ENCODE measurements at regions not wholly inside any gene's neighbourhood (a gene's known extent, or its start where the extent isn't known, plus 50 kb on each side); places are given as distances from the start of the nearest gene placed in this dataset.
"Not testable (repeated sequence)": the region's sequence is repeated elsewhere in the genome, so short reads cannot be mapped to it uniquely, and the experiment has no call there.

DNA sequence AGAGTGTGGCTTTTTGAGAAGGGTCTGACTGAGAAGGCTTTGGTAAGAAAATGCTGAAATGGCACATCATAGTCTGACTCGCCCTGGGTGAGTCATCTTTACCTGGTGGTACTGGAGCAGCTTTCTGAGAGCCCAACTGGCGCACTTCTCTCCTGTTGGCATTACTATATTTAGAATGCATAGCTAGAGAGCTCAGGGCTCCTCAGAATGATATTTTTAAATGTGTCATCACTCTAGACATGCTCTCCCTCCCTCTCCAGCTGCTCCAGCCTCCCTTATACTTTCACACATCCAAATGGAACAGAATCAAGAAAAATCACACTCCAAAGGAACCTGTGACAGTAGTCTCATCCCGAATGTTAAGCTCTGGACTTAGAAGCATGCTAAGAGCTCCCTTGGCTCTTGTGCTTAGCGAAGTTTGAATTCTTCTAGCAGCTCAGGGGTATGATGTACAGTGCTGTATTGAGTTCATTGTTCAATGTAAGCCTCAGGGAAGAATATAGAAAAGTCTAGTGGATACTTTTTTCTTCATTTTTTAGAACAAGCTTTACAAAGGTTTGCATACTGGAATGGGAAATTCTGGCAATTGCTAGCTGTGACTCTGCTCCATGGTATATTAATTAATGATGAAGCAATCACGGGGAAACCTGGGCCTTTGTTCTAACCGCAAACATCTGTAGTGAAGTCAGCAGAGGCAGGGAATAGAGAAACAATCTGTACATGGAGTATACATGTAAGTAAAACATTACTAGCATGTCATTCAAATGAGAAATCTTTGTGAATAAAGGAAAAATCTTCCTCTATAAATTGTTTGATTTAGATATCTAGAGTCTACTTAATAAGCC lies 751.2 kb upstream of the NRXN1 start:
- no peaks in the 10 kb centered on the region for H3K4me1 Mint-ChIP-seq
- POLR2A ChIA-PET, result no interaction called here
- no peaks in the 10 kb centered on the region for H3K36me3 Mint-ChIP-seq (ENCODE audit: low read depth)
- intact Hi-C loops (cut with DNase I, micrococcal nuclease), result no loop called here
- DNase-seq (no peak), ATAC-seq (no peak)
- H3K27ac Mint-ChIP-seq, result no peak overlapping the region
- H3K4me3 Mint-ChIP-seq, result no peak overlapping the region
- no peaks in the 10 kb centered on the region for H3K27me3 Mint-ChIP-seq
- peaks cover 3% of the 10 kb centered on the region for H3K9me3 Mint-ChIP-seq (ENCODE audit: low read depth)
- CTCF ChIA-PET, result interaction anchor here (0.7 kb wide), 2 partner anchors 68 to 219 kb away, joined by 3 to 4 read pairs; no protein-coding TSS in a partner anchor

DNA sequence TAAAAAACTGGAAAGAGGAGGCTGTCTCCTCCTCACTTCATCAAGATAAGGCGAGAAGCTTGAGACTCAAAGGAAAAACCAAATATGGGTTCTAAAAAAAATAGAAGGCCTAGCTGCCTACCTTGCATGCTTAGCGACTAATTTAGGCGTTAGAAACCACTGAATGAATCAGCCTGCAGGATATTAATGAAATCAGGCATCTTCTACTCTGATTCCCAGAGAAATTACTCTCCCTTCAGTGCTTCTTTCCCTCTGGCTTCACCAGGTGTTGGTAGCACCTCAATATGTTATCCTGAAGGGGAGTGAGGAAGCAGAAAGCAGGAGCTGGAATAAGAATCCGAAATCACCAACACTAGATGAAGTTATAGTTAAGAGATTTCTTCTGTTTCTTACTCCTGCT lies 749.8 kb upstream of the NRXN1 start:
- POLR2A ChIA-PET, result no interaction called here
- ATAC-seq, result no peak
- Mint-ChIP-seq H3K36me3 (ENCODE audit: low read depth) (no peaks in the 10 kb centered on the region), H3K4me3 (no peak overlapping the region), H3K27ac (no peak overlapping the region), H3K4me1 (no peaks in the 10 kb centered on the region), H3K27me3 (no peaks in the 10 kb centered on the region), H3K9me3 (ENCODE audit: low read depth) (peaks cover 3% of the 10 kb centered on the region)
- DNase-seq, result no peak
- intact Hi-C loops (cut with DNase I, micrococcal nuclease), result no loop called here
- CTCF ChIA-PET, result no interaction called here

DNA sequence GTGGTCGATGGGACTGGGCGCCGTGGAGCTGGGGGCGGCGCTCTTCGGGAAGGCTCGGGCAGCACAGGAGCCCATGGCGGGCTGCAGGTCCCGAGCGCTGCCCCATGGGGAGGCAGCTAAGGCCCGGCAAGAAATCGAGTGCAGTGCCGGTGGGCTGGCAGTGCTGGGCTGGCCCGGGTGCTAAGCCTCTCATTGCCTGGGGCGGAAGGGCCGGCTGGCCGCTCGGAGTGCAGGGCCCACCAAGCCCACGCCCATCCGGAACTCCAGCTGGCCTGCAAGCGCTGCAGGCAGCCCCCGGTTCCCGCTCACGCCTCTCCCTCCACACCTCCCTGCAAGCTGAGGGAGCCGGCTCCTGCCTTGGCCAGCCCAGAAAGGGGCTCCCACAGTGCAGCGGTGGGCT lies 748.4 kb upstream of the NRXN1 start:
- DNase-seq (no peak), ATAC-seq (no peak)
- Mint-ChIP-seq H3K9me3 (ENCODE audit: low read depth) (peaks cover 3% of the 10 kb centered on the region), H3K27me3 (no peaks in the 10 kb centered on the region), H3K4me1 (no peaks in the 10 kb centered on the region), H3K27ac (no peak overlapping the region), H3K36me3 (ENCODE audit: low read depth) (no peaks in the 10 kb centered on the region), H3K4me3 (no peak overlapping the region)
- intact Hi-C loops (cut with DNase I, micrococcal nuclease), result no loop called here
- POLR2A ChIA-PET, result no interaction called here
- CTCF ChIA-PET, result no interaction called here

DNA sequence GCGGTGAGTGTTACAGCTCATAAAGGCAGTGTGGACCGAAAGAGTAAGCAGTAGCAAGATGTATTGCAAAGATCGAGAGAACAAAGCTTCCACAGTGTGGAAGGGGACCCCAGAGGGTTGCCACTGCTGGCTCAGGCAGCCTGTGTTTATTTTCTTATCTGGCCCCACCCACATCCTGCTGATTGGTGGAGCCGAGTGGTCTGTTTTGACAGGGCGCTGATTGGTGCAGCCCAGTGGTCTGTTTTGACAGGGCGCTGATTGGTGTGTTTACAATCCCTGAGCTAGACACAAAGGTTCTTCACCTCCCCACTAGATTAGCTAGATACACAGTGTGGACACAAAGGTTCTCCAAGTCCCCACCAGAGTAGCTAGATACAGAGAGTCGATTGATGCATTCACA lies 747.8 kb upstream of the NRXN1 start:
- DNase-seq; H3K27ac Mint-ChIP-seq; H3K4me1 Mint-ChIP-seq; intact Hi-C loops (cut with DNase I, micrococcal nuclease); H3K4me3 Mint-ChIP-seq; H3K36me3 Mint-ChIP-seq (ENCODE audit: low read depth); H3K9me3 Mint-ChIP-seq (ENCODE audit: low read depth); POLR2A ChIA-PET; H3K27me3 Mint-ChIP-seq; ATAC-seq; CTCF ChIA-PET: not testable (repeated sequence)

DNA sequence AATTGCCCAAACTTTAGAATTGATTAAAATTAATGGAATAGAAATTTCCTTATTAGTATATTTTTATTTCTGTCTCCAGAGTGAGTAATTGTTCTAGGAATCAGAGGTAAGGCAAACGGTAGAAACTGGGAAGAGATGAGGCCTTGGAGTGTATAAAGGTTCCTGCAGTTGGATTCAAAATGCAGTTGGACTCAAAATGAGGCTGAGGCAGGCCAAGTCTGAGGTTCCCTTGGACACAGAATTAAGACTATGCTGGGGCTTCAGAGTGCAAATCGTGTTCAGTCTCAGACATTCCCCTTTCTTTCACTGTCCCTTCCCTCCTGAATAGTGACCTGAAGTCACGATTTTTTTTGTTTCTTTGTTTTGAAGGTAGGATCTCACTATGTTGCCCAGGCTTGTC lies 746.9 kb upstream of the NRXN1 start:
- ATAC-seq, result no peak
- ChIA-PET CTCF (no interaction called here), POLR2A (no interaction called here)
- DNase-seq, result no peak
- Mint-ChIP-seq H3K4me3 (no peak overlapping the region), H3K27ac (no peak overlapping the region), H3K36me3 (ENCODE audit: low read depth) (no peaks in the 10 kb centered on the region), H3K9me3 (ENCODE audit: low read depth) (peaks cover 3% of the 10 kb centered on the region), H3K27me3 (no peaks in the 10 kb centered on the region), H3K4me1 (no peaks in the 10 kb centered on the region)
- intact Hi-C loops (cut with DNase I, micrococcal nuclease), result no loop called here

DNA sequence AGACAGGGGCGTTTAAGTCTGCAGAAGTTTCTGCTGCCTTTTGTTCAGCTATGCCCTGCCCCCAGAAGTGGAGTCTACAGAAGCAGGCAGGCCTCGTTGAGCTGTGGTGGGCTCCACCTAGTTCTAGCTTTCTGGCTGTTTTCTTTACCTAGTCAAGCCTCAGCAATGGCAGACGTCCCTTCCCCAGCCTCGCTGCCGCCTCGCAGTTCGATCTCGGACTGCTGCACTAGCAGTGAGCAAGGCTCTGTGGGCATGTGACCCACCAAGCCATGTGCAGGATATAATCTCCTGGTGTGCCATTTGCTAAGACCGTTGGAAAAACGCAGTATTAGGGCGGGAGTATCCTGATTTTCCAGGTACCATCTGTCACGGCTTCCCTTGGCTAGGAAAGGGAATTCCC lies 742.7 kb upstream of the NRXN1 start:
- POLR2A ChIA-PET; H3K27ac Mint-ChIP-seq; ATAC-seq; H3K4me3 Mint-ChIP-seq; H3K36me3 Mint-ChIP-seq (ENCODE audit: low read depth); intact Hi-C loops (cut with DNase I, micrococcal nuclease); H3K4me1 Mint-ChIP-seq; DNase-seq; H3K9me3 Mint-ChIP-seq (ENCODE audit: low read depth); H3K27me3 Mint-ChIP-seq: not testable (repeated sequence)
- CTCF ChIA-PET, result interaction anchor here (1.3 kb wide), 1 partner anchor 10 kb away, joined by 3 read pairs; no protein-coding TSS in a partner anchor

DNA sequence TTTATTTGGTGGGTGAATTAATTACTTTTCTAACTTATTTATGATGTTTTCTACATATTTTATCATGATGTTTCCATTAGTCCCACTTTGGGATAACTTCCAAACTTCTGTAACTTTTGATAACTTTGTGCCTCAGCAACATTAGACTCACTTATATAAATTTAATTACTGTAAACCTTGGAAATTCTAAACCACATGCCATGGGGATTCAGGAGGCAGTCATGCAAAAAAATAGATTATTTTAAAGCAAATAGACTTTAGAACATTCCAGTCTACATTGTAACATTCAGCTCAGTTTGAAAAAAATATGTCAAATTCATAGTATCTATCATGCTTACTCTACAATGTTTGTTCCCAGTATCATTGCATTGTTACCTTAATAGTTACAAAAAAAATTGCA lies 728.5 kb upstream of the NRXN1 start:
- Mint-ChIP-seq H3K4me3 (no peak overlapping the region), H3K27me3 (no peaks in the 10 kb centered on the region), H3K4me1 (no peaks in the 10 kb centered on the region), H3K9me3 (ENCODE audit: low read depth) (peaks cover 3% of the 10 kb centered on the region), H3K36me3 (ENCODE audit: low read depth) (no peaks in the 10 kb centered on the region), H3K27ac (no peak overlapping the region)
- DNase-seq (no peak), ATAC-seq (no peak)
- ChIA-PET POLR2A (no interaction called here), CTCF (no interaction called here)
- intact Hi-C loops (cut with DNase I, micrococcal nuclease), result no loop called here

DNA sequence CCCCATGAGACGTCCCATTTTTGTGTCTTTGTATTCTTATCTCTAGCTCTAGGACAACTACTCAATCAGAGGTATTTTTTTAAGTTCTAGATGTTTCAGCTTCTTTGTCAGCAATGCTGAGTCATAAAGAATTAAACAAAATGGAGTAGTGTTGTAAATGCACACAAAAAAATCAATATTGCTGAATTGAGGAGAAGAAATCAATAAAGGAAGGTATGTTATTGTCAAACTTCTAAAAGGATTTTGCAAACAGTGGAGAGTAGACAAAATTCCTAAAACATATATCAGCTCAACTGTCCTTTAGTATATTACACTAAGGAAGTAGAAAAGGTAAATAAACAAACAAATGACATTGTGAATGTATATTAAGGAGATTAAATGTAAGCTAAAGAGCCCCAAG lies 726.1 kb upstream of the NRXN1 start:
- no peak overlapping the region for H3K4me3 Mint-ChIP-seq
- CTCF ChIA-PET, result no interaction called here
- no peak for ATAC-seq
- DNase-seq, result no peak
- intact Hi-C loops (cut with DNase I, micrococcal nuclease), result no loop called here
- H3K27ac Mint-ChIP-seq, result no peak overlapping the region
- POLR2A ChIA-PET, result no interaction called here
- H3K9me3 Mint-ChIP-seq (ENCODE audit: low read depth), result peaks cover 2% of the 10 kb centered on the region
- H3K4me1 Mint-ChIP-seq, result no peaks in the 10 kb centered on the region
- no peaks in the 10 kb centered on the region for H3K36me3 Mint-ChIP-seq (ENCODE audit: low read depth)
- no peaks in the 10 kb centered on the region for H3K27me3 Mint-ChIP-seq

DNA sequence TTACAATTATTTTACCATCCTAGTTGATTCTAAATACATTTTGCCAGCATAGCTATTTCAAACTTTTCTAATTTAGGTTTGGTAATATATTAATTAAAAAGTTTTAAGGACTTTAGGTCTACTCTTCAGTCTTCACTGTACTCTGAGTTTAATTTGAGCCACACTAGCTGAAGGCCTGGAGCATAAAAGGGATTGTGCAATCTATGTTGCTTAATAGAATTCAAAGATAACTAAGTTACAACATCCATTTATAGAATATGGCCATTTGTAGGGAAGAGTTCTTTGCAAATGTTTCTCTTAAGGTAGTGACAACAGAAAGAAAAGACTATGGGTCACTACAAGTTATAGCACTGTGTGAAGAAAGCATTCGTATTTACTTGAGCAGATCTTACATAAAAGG lies 702.2 kb upstream of the NRXN1 start:
- no peak overlapping the region for H3K27ac Mint-ChIP-seq
- no peaks in the 10 kb centered on the region for H3K36me3 Mint-ChIP-seq (ENCODE audit: low read depth)
- ATAC-seq, result no peak
- intact Hi-C loops (cut with DNase I, micrococcal nuclease), result no loop called here
- no peak overlapping the region for H3K4me3 Mint-ChIP-seq
- H3K27me3 Mint-ChIP-seq, result no peaks in the 10 kb centered on the region
- ChIA-PET POLR2A (no interaction called here), CTCF (no interaction called here)
- H3K4me1 Mint-ChIP-seq, result no peaks in the 10 kb centered on the region
- no peak for DNase-seq
- H3K9me3 Mint-ChIP-seq (ENCODE audit: low read depth), result no peaks in the 10 kb centered on the region

DNA sequence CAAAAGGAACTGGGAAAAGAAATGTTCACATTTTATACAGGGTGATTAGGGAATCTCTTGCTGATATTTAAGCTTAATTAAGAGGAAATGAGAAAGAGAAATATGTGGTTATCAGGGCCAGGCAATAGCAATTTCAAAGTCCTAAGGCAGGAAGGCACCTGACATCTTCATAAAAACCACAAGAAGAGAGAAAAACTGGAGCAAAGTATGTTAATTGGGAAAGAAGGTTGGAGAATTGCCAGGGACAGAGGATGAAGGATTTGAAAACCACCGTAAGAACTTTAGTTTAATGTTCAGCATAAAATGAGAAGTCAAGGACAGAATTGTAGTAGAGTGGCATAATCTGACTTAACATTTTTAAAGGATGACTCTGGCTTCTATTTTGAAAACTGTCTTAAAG lies 691.8 kb upstream of the NRXN1 start:
- ChIA-PET POLR2A (no interaction called here), CTCF (no interaction called here)
- Mint-ChIP-seq H3K27ac (no peak overlapping the region), H3K27me3 (no peaks in the 10 kb centered on the region), H3K36me3 (ENCODE audit: low read depth) (no peaks in the 10 kb centered on the region), H3K4me1 (no peaks in the 10 kb centered on the region), H3K4me3 (no peak overlapping the region), H3K9me3 (ENCODE audit: low read depth) (peaks cover 5% of the 10 kb centered on the region)
- intact Hi-C loops (cut with DNase I, micrococcal nuclease), result no loop called here
- ATAC-seq (no peak), DNase-seq (no peak)

DNA sequence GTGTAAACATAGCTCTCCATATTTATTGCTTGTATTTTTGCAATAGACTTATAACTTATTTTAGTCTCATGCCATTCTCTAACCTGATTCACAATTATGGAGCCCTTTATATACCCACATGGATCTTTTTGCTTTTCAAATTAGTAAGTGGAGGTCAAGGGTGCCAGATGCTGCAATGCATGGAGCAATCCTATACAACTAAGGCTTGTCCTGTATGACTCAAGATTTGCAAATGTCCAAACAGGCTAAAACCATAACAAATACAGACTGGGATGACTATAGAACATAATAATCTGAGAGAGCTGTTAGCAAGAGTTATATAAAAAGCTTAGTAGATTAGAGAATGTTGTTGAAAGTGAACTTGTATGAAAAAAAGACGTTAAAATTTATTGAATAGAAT lies 690.4 kb upstream of the NRXN1 start:
- H3K27ac Mint-ChIP-seq, result no peak overlapping the region
- H3K36me3 Mint-ChIP-seq (ENCODE audit: low read depth), result no peaks in the 10 kb centered on the region
- H3K4me3 Mint-ChIP-seq, result no peak overlapping the region
- ATAC-seq, result no peak
- no peaks in the 10 kb centered on the region for H3K27me3 Mint-ChIP-seq
- CTCF ChIA-PET, result no interaction called here
- DNase-seq, result no peak
- POLR2A ChIA-PET, result no interaction called here
- intact Hi-C loops (cut with DNase I, micrococcal nuclease), result no loop called here
- H3K9me3 Mint-ChIP-seq (ENCODE audit: low read depth), result peaks cover 5% of the 10 kb centered on the region
- H3K4me1 Mint-ChIP-seq, result no peaks in the 10 kb centered on the region

DNA sequence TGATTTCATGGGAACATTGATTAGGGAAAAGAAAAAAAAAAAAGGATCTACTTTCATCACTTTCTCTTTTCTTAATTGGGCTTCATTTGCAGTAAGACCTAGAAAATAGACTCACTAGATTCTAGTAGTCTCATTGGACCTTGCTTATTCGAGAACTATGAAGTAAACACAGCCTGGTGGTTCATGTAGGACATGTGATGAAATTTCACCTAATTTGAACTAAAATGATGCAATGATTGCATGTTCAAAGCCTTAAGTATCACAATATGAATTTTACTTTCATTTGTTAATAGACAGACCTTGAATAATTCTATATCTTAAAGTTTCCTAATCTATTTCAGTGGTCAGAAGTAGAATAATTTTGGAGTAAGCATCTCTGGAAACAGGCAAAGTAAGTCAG lies 688.9 kb upstream of the NRXN1 start:
- Mint-ChIP-seq H3K36me3 (ENCODE audit: low read depth) (no peaks in the 10 kb centered on the region), H3K9me3 (ENCODE audit: low read depth) (peaks cover 5% of the 10 kb centered on the region), H3K27me3 (no peaks in the 10 kb centered on the region), H3K4me1 (no peaks in the 10 kb centered on the region), H3K4me3 (no peak overlapping the region), H3K27ac (no peak overlapping the region)
- no peak for ATAC-seq
- CTCF ChIA-PET, result no interaction called here
- intact Hi-C loops (cut with DNase I, micrococcal nuclease), result no loop called here
- POLR2A ChIA-PET, result no interaction called here
- no peak for DNase-seq

DNA sequence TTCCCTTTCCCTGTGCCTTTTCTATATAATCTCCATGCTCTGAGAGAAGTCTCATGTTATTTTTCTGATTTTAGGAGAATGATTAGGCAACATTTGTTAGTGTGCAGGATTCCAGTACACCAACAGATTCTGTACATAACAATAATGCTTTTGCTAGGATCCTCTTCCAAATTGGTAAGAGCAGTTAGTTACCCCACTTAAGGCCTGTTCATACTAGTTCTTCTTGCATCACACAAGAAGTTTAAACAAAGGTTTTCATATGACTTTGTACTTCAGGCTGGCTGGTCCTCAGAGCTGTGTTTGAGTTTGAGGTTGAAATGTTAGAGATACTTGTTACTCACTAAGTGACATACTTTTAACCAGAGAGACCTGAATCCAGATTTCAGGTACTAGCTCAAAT lies 686.9 kb upstream of the NRXN1 start:
- DNase-seq (no peak), ATAC-seq (no peak)
- POLR2A ChIA-PET, result no interaction called here
- Mint-ChIP-seq H3K4me3 (no peak overlapping the region), H3K4me1 (no peaks in the 10 kb centered on the region), H3K36me3 (ENCODE audit: low read depth) (no peaks in the 10 kb centered on the region), H3K9me3 (ENCODE audit: low read depth) (peaks cover 8% of the 10 kb centered on the region), H3K27me3 (no peaks in the 10 kb centered on the region), H3K27ac (no peak overlapping the region)
- CTCF ChIA-PET, result no interaction called here
- intact Hi-C loops (cut with DNase I, micrococcal nuclease), result no loop called here

Data from activated CD4-positive, alpha-beta T cell treated with anti-CD3 and anti-CD28 coated beads for 36 hours (primary cell).